ENCODE measurements at regions not wholly inside any gene's neighbourhood (a gene's known extent, or its start where the extent isn't known, plus 50 kb on each side); places are given as distances from the start of the nearest gene placed in this dataset.
"Not testable (repeated sequence)": the region's sequence is repeated elsewhere in the genome, so short reads cannot be mapped to it uniquely, and the experiment has no call there.

DNA sequence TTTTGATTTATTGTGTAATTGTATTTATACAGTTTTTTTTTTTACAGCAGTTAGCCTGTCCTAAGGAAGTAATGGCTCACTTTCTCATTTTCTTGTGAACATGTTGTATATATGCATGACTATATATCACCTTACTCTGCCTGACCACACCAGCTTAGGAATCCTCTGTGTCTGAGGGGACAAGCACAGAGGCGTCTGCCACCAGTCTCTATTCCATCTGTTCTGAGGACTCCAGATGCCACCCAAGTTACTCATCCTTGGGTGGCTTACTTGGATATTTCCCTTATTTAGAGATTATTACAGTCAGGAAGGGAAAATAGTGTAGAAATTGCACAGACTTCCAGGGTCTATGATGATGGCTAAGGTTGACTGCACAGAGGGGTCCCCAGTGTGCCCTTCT lies 256.3 kb upstream of the C9orf72 start (continued):
- TF ChIP-seq, protein P1, sequence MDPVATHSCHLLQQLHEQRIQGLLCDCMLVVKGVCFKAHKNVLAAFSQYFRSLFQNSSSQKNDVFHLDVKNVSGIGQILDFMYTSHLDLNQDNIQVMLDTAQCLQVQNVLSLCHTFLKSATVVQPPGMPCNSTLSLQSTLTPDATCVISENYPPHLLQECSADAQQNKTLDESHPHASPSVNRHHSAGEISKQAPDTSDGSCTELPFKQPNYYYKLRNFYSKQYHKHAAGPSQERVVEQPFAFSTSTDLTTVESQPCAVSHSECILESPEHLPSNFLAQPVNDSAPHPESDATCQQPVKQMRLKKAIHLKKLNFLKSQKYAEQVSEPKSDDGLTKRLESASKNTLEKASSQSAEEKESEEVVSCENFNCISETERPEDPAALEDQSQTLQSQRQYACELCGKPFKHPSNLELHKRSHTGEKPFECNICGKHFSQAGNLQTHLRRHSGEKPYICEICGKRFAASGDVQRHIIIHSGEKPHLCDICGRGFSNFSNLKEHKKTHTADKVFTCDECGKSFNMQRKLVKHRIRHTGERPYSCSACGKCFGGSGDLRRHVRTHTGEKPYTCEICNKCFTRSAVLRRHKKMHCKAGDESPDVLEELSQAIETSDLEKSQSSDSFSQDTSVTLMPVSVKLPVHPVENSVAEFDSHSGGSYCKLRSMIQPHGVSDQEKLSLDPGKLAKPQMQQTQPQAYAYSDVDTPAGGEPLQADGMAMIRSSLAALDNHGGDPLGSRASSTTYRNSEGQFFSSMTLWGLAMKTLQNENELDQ (tag by site-specific recombination; IDR thresholded peaks at IDR 0.05; ENCODE audit: low read depth), result no peak
- TF ChIP-seq ZNF596 (tag by site-specific recombination; IDR thresholded peaks at IDR 0.05), result no peak

DNA sequence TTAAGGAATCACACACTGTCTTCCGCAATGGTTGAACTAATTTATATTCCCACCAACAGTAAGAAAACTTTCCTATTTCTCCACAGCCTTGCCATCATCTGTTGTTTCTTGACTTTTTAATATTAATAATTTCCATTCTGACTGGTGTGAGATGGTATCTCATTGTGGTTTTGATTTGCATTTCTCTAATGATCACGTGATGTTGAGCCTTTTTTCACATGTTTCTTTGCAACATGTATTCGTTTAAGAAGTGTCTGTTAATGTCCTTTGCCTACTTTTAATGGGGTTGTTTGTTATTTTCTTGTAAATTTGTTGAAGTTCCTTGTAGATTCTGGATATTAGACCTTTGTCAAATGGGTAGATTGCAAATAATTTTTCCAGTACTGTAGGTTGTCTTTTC lies 258.8 kb upstream of the C9orf72 start:
- H3K4me3 ChIP-seq (ENCODE audit: low read depth, low read length); CTCF ChIA-PET; H3K27ac ChIP-seq (ENCODE audit: extremely low read depth, low read depth, low read length); H3K9me3 ChIP-seq (ENCODE audit: control insufficient read depth, insufficient read depth, low read depth, low read length); H3K4me1 ChIP-seq (ENCODE audit: control insufficient read depth, insufficient read depth, low read length); POLR2A ChIA-PET; H3K36me3 ChIP-seq (ENCODE audit: control insufficient read depth in 2 of 2, insufficient read depth in 1 of 2, low read length in 2 of 2): not testable (repeated sequence)

DNA sequence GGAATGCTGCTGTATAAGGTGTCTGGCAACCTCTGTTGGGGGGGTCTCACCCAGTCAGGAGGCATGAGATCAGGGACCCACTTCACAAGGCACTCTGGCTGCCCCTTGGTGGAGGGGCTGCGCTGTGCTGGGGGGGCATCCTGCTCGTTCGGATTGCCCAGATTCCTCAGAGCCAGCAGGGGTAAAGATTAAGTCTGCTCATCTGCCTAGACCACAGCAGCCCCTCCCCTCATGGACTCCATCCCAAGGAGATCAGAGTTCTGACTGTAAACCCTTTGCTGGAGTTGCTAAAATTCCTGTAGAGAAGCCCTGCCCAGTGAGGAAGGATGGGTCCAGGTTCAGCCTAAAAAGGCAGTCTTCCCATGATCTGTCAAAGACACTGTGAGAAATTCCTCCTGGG lies 262.0 kb upstream of the C9orf72 start:
- TF ChIP-seq ZNF837 (tag by site-specific recombination; IDR thresholded peaks at IDR 0.05) (no peak), ZNF660 (tag by site-specific recombination; IDR thresholded peaks at IDR 0.05) (no peak), ZNF670 (tag by site-specific recombination; IDR thresholded peaks at IDR 0.05; ENCODE audit: low read depth) (no peak), KLF7 (tag by site-specific recombination; IDR thresholded peaks at IDR 0.05; ENCODE audit: borderline replicate concordance) (no peak), ZNF2 (tag by site-specific recombination; IDR thresholded peaks at IDR 0.05) (no peak), ZFP41 (tag by site-specific recombination; IDR thresholded peaks at IDR 0.05; ENCODE audit: borderline replicate concordance) (no peak), ZNF624 (tag by site-specific recombination; IDR thresholded peaks at IDR 0.05) (no peak), ZNF157 (tag by site-specific recombination; IDR thresholded peaks at IDR 0.05) (no peak)

DNA sequence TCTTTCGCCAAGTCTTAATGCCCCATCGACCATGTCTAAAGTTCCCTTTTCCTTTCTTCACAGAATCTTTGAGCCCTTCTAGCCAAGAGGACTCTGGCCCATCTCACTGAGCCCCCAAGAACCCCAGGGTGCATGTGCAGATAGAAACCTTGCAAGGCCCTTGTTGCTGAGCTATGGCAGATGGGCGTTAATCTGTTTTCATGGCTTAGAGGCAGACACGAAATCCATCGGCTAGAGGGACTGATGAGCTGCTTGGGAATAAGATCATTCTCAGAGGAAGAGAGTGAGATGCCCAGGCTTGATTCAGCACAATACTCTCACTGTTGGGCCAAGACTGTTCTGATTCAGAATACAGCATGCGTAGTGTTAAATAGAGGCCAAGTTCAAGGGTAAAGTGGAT lies 262.5 kb upstream of the C9orf72 start:
- ChIA-PET CTCF (interaction anchor here (0.6 kb wide), 2 partner anchors 17 to 1489 kb away, joined by 3 to 4 read pairs; no protein-coding TSS in a partner anchor), POLR2A (no interaction called here)
- no peak overlapping the region for H3K4me3 ChIP-seq (ENCODE audit: low read depth, low read length)
- TF ChIP-seq ZNF302 (tag by site-specific recombination; IDR thresholded peaks at IDR 0.05; ENCODE audit: low read depth) (no peak), YY2 (tag by site-specific recombination; IDR thresholded peaks at IDR 0.05) (no peak), EGR2 (tag by site-specific recombination; IDR thresholded peaks at IDR 0.05; ENCODE audit: low read depth) (no peak), REPIN1 (tag by site-specific recombination; IDR thresholded peaks at IDR 0.05; ENCODE audit: low read depth) (no peak), OSR2 (tag by site-specific recombination; IDR thresholded peaks at IDR 0.05) (no peak), ZNF747 (tag by site-specific recombination; IDR thresholded peaks at IDR 0.05) (no peak), ZNF707 (tag by site-specific recombination; IDR thresholded peaks at IDR 0.05) (no peak), ZNF433 (tag by site-specific recombination; IDR thresholded peaks at IDR 0.05; ENCODE audit: low read depth) (no peak), MEIS1 (CRISPR knock-in tag; IDR thresholded peaks at IDR 0.05; ENCODE audit: borderline replicate concordance) (no peak), RBAK (tag by site-specific recombination; IDR thresholded peaks at IDR 0.05) (no peak)
- TF ChIP-seq, protein P2, sequence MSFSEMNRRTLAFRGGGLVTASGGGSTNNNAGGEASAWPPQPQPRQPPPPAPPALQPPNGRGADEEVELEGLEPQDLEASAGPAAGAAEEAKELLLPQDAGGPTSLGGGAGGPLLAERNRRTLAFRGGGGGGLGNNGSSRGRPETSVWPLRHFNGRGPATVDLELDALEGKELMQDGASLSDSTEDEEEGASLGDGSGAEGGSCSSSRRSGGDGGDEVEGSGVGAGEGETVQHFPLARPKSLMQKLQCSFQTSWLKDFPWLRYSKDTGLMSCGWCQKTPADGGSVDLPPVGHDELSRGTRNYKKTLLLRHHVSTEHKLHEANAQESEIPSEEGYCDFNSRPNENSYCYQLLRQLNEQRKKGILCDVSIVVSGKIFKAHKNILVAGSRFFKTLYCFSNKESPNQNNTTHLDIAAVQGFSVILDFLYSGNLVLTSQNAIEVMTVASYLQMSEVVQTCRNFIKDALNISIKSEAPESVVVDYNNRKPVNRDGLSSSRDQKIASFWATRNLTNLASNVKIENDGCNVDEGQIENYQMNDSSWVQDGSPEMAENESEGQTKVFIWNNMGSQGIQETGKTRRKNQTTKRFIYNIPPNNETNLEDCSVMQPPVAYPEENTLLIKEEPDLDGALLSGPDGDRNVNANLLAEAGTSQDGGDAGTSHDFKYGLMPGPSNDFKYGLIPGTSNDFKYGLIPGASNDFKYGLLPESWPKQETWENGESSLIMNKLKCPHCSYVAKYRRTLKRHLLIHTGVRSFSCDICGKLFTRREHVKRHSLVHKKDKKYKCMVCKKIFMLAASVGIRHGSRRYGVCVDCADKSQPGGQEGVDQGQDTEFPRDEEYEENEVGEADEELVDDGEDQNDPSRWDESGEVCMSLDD (tag by site-specific recombination; IDR thresholded peaks at IDR 0.05), result no peak
- H3K4me1 ChIP-seq (ENCODE audit: control insufficient read depth, insufficient read depth, low read length), result no peaks in the 10 kb centered on the region
- no peak overlapping the region for H3K27ac ChIP-seq (ENCODE audit: extremely low read depth, low read depth, low read length)
- no peaks in the 10 kb centered on the region for H3K36me3 ChIP-seq (ENCODE audit: control insufficient read depth in 2 of 2, insufficient read depth in 1 of 2, low read length in 2 of 2)
- H3K9me3 ChIP-seq (ENCODE audit: control insufficient read depth, insufficient read depth, low read depth, low read length), result no peaks in the 10 kb centered on the region

More for the DNA sequence above, 262.0 kb upstream of the C9orf72 start:
- Histone ChIP-seq H3K9me3 (ENCODE audit: control insufficient read depth, insufficient read depth, low read depth, low read length) (no peaks in the 10 kb centered on the region), H3K4me1 (ENCODE audit: control insufficient read depth, insufficient read depth, low read length) (no peaks in the 10 kb centered on the region), H3K4me3 (ENCODE audit: low read depth, low read length) (no peak overlapping the region), H3K27ac (ENCODE audit: extremely low read depth, low read depth, low read length) (no peak overlapping the region), H3K36me3 (ENCODE audit: control insufficient read depth in 2 of 2, insufficient read depth in 1 of 2, low read length in 2 of 2) (no peaks in the 10 kb centered on the region)
- CTCF ChIA-PET, result no interaction called here
- POLR2A ChIA-PET, result no interaction called here

Measured in HEK293 (cell line).